ENCODE measurements at regions not wholly inside any gene's neighbourhood (a gene's known extent, or its start where the extent isn't known, plus 50 kb on each side); places are given as distances from the start of the nearest gene placed in this dataset.

GRCh38 chr14:25896777-25897176, 701.1 kb downstream of the NOVA1 start:
- ChIA-PET POLR2A (no interaction called here), CTCF (no interaction called here)
- DNase-seq (ENCODE audit: low read depth, low spot score) = no peak
- no peak for TF ChIP-seq CTCF (IDR thresholded peaks at IDR 0.05; ENCODE audit: insufficient read depth, low read length, missing control alignments)
- H3K4me3 ChIP-seq (ENCODE audit: low read depth, low read length) = no peak overlapping the region

DNA sequence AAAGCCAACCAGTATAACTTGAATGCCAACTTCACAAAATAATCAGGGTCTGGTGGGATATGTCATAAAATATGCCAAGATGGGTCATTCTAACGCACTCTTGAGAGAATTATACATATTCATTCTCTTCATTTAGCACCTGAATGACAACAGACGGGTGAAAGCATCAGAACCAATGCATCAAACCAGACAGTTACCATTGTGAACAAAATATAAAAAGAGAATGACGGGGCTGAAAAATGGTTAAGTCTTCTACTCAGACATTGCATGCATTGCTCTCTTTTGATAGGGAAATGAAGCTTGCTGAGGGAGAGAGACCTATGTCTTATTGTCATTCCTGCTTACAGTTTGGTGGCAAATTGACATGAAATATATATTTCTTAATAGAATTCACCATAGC, 702.1 kb downstream of the NOVA1 start:
- ChIA-PET CTCF (no interaction called here), POLR2A (no interaction called here)
- no peak for TF ChIP-seq CTCF (IDR thresholded peaks at IDR 0.05; ENCODE audit: insufficient read depth, low read length, missing control alignments)
- DNase-seq (ENCODE audit: low read depth, low spot score) = no peak
- no peak overlapping the region for H3K4me3 ChIP-seq (ENCODE audit: low read depth, low read length)

GRCh38 chr14:25887251-25887878, 710.5 kb downstream of the NOVA1 start:
- DNase-seq (ENCODE audit: low read depth, low spot score) = no peak
- TF ChIP-seq CTCF (IDR thresholded peaks at IDR 0.05; ENCODE audit: insufficient read depth, low read length, missing control alignments) = no peak
- CTCF ChIA-PET = no interaction called here
- no peak overlapping the region for H3K4me3 ChIP-seq (ENCODE audit: low read depth, low read length)
- POLR2A ChIA-PET = no interaction called here

GRCh38 chr14:25884657-25885056, 713.2 kb downstream of the NOVA1 start:
- no peak for TF ChIP-seq CTCF (IDR thresholded peaks at IDR 0.05; ENCODE audit: insufficient read depth, low read length, missing control alignments)
- ChIA-PET POLR2A (no interaction called here), CTCF (no interaction called here)
- H3K4me3 ChIP-seq (ENCODE audit: low read depth, low read length) = no peak overlapping the region
- no peak for DNase-seq (ENCODE audit: low read depth, low spot score)

DNA sequence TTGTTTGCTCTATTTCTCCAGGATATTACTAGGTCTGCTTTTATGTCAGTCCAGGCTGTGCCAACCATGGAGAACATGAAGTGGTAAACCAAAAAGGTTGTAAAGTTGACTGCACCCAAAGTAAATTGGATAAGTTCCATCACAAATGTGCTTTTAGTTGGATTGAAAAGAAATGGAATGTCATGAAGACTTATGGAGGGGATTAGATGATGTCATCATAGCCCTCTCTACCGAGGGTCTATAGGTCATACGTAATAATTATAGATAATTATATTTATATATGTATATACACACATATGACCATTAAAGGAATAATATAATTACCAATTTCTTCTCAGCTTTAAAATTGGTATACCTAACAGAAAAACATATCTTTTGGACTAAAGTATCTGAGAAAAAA, 714.9 kb downstream of the NOVA1 start:
- H3K4me3 ChIP-seq (ENCODE audit: low read depth, low read length) = no peak overlapping the region
- CTCF ChIA-PET = no interaction called here
- no peak for DNase-seq (ENCODE audit: low read depth, low spot score)
- TF ChIP-seq CTCF (IDR thresholded peaks at IDR 0.05; ENCODE audit: insufficient read depth, low read length, missing control alignments) = no peak
- POLR2A ChIA-PET = no interaction called here

DNA sequence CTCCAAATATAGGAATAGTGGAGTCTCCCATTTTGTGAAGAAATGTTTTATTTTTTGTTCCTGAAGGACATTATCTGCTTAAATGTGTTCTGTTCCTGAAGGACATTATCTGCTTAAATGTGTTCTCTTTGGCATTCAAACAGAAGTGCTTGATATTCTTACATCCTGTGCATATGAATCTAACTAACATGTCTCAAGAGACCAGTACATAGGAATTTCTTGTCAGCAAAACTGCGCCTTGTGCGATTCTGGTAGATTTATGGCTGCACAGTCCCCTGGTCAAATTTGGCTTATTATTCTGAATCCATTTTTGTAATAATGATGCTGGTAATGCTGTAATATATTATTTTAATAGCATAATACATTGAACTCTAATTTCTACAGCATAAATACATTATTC, 722.4 kb downstream of the NOVA1 start:
- ChIA-PET CTCF (no interaction called here), POLR2A (no interaction called here)
- no peak for DNase-seq (ENCODE audit: low read depth, low spot score)
- no peak for TF ChIP-seq CTCF (IDR thresholded peaks at IDR 0.05; ENCODE audit: insufficient read depth, low read length, missing control alignments)
- H3K4me3 ChIP-seq (ENCODE audit: low read depth, low read length) = no peak overlapping the region
